NB4 (cell line): ENCODE measurements at regions not wholly inside any gene's neighbourhood (a gene's known extent, or its start where the extent isn't known, plus 50 kb on each side); places are given as distances from the start of the nearest gene placed in this dataset.

ENCODE experiments used
- DNase-seq: peaks from one replicate; pipeline ENCODE4 v3.0.0; 2010; ENCODE audit warnings: low read depth
- H3K4me3 ChIP-seq: one replicate; pipeline ENCODE4 v1.5.1; 2011; ENCODE audit warnings: mild to moderate bottlenecking, low read depth, low read length, moderate library complexity
- CTCF ChIP-seq: IDR thresholded peaks from one replicate; pipeline ENCODE4 v1.5.1; 2012; ENCODE audit warnings: low read depth, low read length
- MAX ChIP-seq: IDR thresholded peaks from 2 replicates; pipeline ENCODE4 v1.6.1; 2011; ENCODE audit warnings: low read depth, low read length
- MYC ChIP-seq: IDR thresholded peaks from 2 replicates; pipeline ENCODE4 v1.6.1; 2011; ENCODE audit warnings: low read depth, low read length
- POLR2A ChIP-seq: IDR thresholded peaks from 2 replicates; pipeline ENCODE4 v1.6.1; 2011; ENCODE audit warnings: mild to moderate bottlenecking; ENCODE audit not compliant: insufficient read length; ENCODE audit errors: extremely low read depth

- no peak for DNase-seq
- no peak overlapping the region for H3K4me3 ChIP-seq
- TF ChIP-seq POLR2A (no peak), MYC (no peak), MAX (no peak), CTCF (no peak)
Observed at GRCh38 chr2:58812771-58813344, 571.7 kb upstream of the FANCL start.

DNA sequence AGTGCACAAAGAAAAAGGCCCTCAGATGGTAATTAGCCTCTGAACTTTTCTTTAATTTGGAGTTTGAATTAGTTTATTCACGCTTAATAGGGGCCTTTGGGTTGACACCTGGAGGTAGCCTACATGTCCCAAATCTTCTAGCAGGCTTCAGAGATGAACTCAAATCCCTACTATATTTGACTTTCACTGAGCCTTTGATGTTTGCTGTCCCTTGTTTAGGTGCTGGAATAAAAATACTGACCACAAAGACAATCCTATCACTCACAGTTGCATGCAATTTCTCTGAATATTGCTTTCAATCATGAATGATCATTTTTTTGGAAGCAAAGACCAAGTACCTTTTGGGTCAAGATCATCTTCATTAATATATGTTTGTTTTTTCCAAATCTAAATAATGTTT is 564.0 kb upstream of the FANCL start:
- no peak for TF ChIP-seq MYC
- no peak for TF ChIP-seq CTCF
- no peak for TF ChIP-seq POLR2A
- no peak for TF ChIP-seq MAX
- no peak for DNase-seq
- H3K4me3 ChIP-seq, result no peak overlapping the region

- TF ChIP-seq POLR2A, result no peak
- no peak for TF ChIP-seq MYC
- no peak for TF ChIP-seq MAX
- no peak for TF ChIP-seq CTCF
- no peak for DNase-seq
- no peak overlapping the region for H3K4me3 ChIP-seq
Observed at GRCh38 chr2:58803192-58803591, 562.1 kb upstream of the FANCL start.

DNA sequence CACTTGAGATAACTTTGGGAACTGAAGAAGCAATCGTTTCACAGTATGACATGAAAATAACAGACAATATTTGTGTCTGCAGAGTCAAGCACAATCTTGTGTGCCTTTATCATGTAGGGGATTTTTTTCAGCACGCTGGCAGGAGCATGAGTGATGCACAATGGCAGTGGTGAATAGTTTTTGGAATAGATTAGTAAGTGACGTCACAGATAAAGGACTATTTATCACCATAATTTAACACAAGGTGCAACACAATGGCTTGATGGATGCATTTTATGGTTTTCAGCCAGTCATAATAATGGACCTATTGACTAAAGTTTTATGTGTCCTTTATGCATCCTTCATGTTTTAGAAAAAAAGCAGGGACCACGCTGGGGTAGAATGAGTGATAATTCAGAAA is 559.8 kb upstream of the FANCL start:
- no peak for DNase-seq
- TF ChIP-seq MAX, result no peak
- no peak for TF ChIP-seq CTCF
- no peak for TF ChIP-seq MYC
- TF ChIP-seq POLR2A, result no peak
- no peak overlapping the region for H3K4me3 ChIP-seq

GRCh38 chr2:58798676-58799208 is 557.6 kb upstream of the FANCL start:
- H3K4me3 ChIP-seq, result no peak overlapping the region
- TF ChIP-seq MYC (no peak), POLR2A (no peak), MAX (no peak), CTCF (no peak)
- no peak for DNase-seq
